ENCODE measurements at regions not wholly inside any gene's neighbourhood (a gene's known extent, or its start where the extent isn't known, plus 50 kb on each side); places are given as distances from the start of the nearest gene placed in this dataset.

GRCh38 chr10:60578217-60578616, 188.5 kb upstream of the ANK3 start:
- POLR2A ChIA-PET (ENCODE audit: unreplicated experiment): no interaction called here
- H3K9me3 ChIP-seq (ENCODE audit: insufficient read depth, low read depth): peaks cover 5% of the 10 kb centered on the region; the same call in 1 of the 2 replicates
- H3K27me3 ChIP-seq (ENCODE audit: insufficient read depth, low read depth): no peaks in the 10 kb centered on the region
- no peaks in the 10 kb centered on the region for H4K20me1 ChIP-seq (ENCODE audit: insufficient read depth)
- H3K4me2 ChIP-seq: no peak overlapping the region
- no peak overlapping the region for H3K27ac ChIP-seq
- H3F3A ChIP-seq (ENCODE audit: insufficient read depth, low read depth): peaks cover 4% of the 10 kb centered on the region; the same call in 1 of the 2 replicates
- intact Hi-C loops (cut with micrococcal nuclease; ENCODE audit: unreplicated experiment): no loop called here
- no peaks in the 10 kb centered on the region for H3K79me2 ChIP-seq (ENCODE audit: low read depth)
- H3K4me3 ChIP-seq: no peak overlapping the region
- no peaks in the 10 kb centered on the region for H3K9me2 ChIP-seq (ENCODE audit: insufficient read depth)
- H3K4me1 ChIP-seq (replicated peaks; ENCODE audit: insufficient read depth): no peaks in the 10 kb centered on the region; the same call in 1 of the 2 replicates
- peak in 1 of 2 experiments; percentile 40 for DNase-seq
- H3K36me3 ChIP-seq (ENCODE audit: low read depth): no peaks in the 10 kb centered on the region
- H2AFZ ChIP-seq: no peak overlapping the region
- TF ChIP-seq, protein P1, sequence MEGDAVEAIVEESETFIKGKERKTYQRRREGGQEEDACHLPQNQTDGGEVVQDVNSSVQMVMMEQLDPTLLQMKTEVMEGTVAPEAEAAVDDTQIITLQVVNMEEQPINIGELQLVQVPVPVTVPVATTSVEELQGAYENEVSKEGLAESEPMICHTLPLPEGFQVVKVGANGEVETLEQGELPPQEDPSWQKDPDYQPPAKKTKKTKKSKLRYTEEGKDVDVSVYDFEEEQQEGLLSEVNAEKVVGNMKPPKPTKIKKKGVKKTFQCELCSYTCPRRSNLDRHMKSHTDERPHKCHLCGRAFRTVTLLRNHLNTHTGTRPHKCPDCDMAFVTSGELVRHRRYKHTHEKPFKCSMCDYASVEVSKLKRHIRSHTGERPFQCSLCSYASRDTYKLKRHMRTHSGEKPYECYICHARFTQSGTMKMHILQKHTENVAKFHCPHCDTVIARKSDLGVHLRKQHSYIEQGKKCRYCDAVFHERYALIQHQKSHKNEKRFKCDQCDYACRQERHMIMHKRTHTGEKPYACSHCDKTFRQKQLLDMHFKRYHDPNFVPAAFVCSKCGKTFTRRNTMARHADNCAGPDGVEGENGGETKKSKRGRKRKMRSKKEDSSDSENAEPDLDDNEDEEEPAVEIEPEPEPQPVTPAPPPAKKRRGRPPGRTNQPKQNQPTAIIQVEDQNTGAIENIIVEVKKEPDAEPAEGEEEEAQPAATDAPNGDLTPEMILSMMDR (conservative IDR thresholded peaks at IDR 0.05): no peak
- no peak for TF ChIP-seq EZH2 (IDR thresholded peaks at IDR 0.05; ENCODE audit: low read depth)
- BruUV-seq (replicated peaks): no TSS peak
- CTCF ChIA-PET: no interaction called here

DNA sequence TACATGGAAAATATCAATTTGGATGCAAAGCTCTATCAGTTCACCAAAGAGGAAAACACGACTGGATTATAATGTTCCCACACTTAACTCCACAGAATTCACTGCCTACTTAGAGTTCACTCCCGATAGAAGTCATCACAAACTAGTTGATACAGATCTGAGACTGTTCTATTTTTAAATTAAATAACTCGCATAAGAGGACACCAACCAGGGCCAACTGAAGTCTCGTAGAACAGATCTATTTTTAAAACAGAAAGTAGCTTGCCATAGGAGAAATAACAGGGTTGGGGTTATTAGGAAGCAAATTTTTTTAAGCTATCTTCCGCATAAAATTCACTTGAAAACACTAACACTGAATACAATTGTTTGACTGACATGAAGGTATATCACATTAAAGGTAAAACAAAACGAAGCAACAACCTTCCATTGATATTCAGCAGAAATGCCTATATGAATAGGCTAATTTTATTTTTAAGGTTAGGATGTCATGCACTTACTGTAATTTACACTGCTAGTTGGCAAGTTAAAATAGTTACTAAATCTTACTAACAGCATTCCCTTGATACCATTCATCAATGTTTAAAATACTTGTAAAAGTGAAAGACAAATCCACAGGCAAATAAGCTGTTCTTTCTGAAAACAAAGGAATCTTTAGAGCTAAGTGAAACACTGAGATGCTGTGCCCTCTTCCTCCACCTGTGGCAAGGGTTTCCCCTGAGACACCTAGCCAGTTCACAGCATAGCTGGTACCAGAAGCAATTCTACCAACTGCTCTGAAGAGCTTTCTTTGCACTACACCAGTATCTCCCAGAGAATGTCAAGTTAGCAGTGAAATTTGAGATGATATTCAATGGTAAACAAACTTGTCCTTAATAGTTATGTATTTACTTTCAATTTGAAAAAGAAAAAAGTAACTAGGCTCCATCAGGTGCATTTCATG, 186.7 kb upstream of the ANK3 start:
- no peak overlapping the region for H3K4me2 ChIP-seq
- no peaks in the 10 kb centered on the region for H3K27me3 ChIP-seq (ENCODE audit: insufficient read depth, low read depth)
- H3K9me2 ChIP-seq (ENCODE audit: insufficient read depth): no peaks in the 10 kb centered on the region
- CTCF ChIA-PET: interaction anchor here (0.5 kb wide), 1 partner anchor 1530 kb away, joined by 4 read pairs; no protein-coding TSS in a partner anchor
- no peaks in the 10 kb centered on the region; the same call in 1 of the 2 replicates for H3K4me1 ChIP-seq (replicated peaks; ENCODE audit: insufficient read depth)
- intact Hi-C loops (cut with micrococcal nuclease; ENCODE audit: unreplicated experiment): no loop called here
- H3K36me3 ChIP-seq (ENCODE audit: low read depth): no peaks in the 10 kb centered on the region
- H3F3A ChIP-seq (ENCODE audit: insufficient read depth, low read depth): 0 out of 2 replicates have a peak, but pooled peaks cover 4% of the 10 kb centered on the region
- no peak overlapping the region for H3K4me3 ChIP-seq
- no peak overlapping the region for H2AFZ ChIP-seq
- no peaks in the 10 kb centered on the region for H4K20me1 ChIP-seq (ENCODE audit: insufficient read depth)
- TF ChIP-seq, protein P1 (conservative IDR thresholded peaks at IDR 0.05): no peak
- TF ChIP-seq EZH2 (IDR thresholded peaks at IDR 0.05; ENCODE audit: low read depth): no peak
- H3K9me3 ChIP-seq (ENCODE audit: insufficient read depth, low read depth): peaks cover 5% of the 10 kb centered on the region; the same call in 1 of the 2 replicates
- BruUV-seq (replicated peaks): no TSS peak
- H3K79me2 ChIP-seq (ENCODE audit: low read depth): no peaks in the 10 kb centered on the region
- H3K27ac ChIP-seq: no peak overlapping the region
- DNase-seq: no peak
- POLR2A ChIA-PET (ENCODE audit: unreplicated experiment): interaction anchor here (0.6 kb wide), 1 partner anchor 23 kb away, joined by 7 read pairs; no protein-coding TSS in a partner anchor

DNA sequence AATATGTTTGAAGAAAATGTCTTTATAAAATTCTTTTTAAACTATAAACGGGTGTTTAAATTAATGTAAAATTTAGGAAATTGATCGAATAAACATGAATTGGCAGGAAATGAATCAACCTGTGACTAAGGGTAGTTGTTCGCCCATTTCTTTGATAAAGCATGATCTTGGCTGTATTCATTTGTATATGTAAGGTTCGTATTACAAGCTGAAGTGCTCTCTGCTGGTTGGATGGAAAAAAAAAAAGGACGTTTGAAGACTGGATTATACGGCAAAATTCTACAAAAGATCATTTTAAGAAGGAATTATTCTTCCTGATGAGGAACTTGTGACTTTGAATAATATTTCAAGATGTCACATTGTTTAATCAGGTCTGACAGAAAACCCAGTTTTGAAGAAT, 185.4 kb upstream of the ANK3 start:
- Histone ChIP-seq H3K9me2 (ENCODE audit: insufficient read depth) (no peaks in the 10 kb centered on the region), H3K4me3 (no peak overlapping the region), H3F3A (ENCODE audit: insufficient read depth, low read depth) (0 out of 2 replicates have a peak, but pooled peaks cover 3% of the 10 kb centered on the region), H4K20me1 (ENCODE audit: insufficient read depth) (no peaks in the 10 kb centered on the region), H3K4me1 (replicated peaks; ENCODE audit: insufficient read depth) (no peaks in the 10 kb centered on the region; the same call in 1 of the 2 replicates), H3K27ac (no peak overlapping the region), H3K9me3 (ENCODE audit: insufficient read depth, low read depth) (peaks cover 5% of the 10 kb centered on the region; the same call in 1 of the 2 replicates), H3K27me3 (ENCODE audit: insufficient read depth, low read depth) (no peaks in the 10 kb centered on the region), H3K79me2 (ENCODE audit: low read depth) (no peaks in the 10 kb centered on the region), H3K4me2 (no peak overlapping the region), H3K36me3 (ENCODE audit: low read depth) (no peaks in the 10 kb centered on the region), H2AFZ (no peak overlapping the region)
- DNase-seq: no peak
- no peak for TF ChIP-seq EZH2 (IDR thresholded peaks at IDR 0.05; ENCODE audit: low read depth)
- TF ChIP-seq, protein P1 (conservative IDR thresholded peaks at IDR 0.05): no peak
- no TSS peak for BruUV-seq (replicated peaks)
- CTCF ChIA-PET: no interaction called here
- POLR2A ChIA-PET (ENCODE audit: unreplicated experiment): no interaction called here
- intact Hi-C loops (cut with micrococcal nuclease; ENCODE audit: unreplicated experiment): no loop called here

All from PC-9 (cell line).